SW480 (cell line): ENCODE measurements at regions not wholly inside any gene's neighbourhood (a gene's known extent, or its start where the extent isn't known, plus 50 kb on each side); places are given as distances from the start of the nearest gene placed in this dataset.

ENCODE experiments used
- DNase-seq: peaks from one replicate; pipeline ENCODE4 v3.0.0-alpha.2; 2016; ENCODE audit warnings: low spot score

DNA sequence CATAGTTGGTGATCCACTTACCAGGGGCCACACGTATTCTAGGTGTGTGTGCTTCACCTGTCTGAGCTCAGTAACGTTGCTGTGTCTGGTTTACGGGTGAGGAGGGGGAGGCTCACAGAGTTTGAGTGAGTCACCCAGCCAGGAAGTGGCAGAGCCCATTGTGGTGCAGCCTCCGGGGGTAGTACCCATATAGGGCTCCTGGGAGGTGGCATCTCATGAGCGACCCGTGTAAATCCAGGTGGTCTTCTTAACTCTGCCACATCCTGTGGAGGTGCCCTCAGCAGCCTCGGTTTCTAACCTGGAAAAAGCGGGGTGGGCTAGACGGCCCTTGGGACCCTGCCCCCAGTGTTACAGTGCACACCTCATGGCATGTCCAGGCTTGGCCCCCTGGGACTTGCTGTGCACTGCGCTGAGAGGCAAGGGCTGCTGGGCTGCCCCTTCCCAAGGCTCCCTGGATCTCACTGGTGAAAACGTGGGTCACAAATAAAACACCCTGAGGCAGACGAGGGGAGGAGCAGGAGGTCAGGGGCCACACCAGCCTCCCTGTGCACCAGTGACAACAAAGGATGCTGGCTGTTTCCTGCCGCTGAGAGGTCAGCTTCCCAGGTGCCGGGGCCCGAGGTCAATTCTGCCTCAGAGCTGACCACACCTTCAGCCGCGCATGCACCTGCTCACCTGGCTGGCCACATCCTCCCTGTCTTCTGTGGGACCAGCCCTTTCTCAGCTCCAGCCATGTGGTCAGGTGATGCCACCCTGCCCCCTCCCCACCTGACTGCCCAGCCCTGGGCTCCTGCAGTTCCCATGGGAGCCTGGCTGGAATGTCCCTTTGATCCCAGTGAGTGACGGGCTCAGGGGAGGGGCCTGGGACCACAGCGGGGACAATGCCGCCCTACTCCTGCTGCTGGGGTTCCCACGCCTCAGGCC, 305.1 kb downstream of the CTTN start:
- peak; percentile 99 for DNase-seq

DNA sequence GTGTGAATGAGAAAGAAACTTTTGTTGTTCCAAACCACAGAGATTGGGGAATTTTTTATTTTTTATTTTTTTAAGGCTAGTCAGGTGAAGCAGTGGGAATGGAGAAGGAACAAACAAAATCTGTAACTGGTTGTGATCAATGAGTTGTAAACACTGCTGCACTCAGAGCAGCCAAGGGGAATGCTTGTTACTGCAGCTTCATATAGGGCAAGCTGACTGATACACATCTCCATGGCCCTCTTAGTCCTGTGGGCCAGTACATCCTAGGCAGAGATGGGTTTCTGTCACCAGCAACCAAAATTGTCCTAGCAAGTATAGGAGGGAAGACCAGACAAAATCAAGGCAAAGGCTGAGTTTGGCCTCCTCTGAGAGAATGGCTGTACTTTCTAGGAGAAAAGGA, 306.8 kb downstream of the CTTN start:
- no peak for DNase-seq

DNA sequence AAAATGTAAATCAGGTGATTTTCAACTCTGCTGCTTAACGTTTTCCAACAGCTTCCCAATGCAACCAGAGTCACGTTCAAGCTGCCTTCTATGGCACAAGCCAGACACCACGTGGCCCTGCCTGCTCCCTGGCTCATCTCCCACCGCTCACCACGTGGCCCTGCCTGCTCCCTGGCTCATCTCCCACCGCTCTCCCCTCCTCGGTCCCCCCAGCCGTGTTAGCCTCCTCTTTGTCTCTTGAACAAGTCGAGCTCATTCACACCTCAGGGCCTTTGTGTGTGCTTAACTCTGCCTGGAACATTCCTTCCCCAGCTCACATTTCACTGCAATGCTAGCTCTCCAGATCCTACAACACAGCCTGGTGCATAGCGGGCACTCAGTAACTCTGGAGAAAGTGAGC, 307.6 kb downstream of the CTTN start:
- no peak for DNase-seq

DNA sequence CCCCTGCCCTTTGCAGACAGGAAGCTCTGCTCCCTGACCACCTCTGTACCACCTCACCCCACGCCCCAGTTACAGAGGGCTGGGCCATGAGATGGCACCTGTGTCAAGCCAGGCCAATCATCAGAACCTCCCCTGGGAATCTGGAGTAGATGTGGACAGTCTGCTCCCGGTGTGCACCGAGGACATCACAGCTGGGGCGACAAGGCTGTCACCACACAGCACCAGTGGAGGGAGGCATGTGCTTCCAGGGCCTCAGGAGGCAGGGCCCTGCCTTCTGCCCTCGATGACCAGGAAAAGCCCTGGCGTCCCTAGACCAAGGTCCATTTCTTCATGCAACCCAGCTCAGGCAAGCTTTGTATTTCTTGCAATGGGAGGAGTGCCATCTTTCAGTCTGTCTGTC, 309.5 kb downstream of the CTTN start:
- DNase-seq: no peak

DNA sequence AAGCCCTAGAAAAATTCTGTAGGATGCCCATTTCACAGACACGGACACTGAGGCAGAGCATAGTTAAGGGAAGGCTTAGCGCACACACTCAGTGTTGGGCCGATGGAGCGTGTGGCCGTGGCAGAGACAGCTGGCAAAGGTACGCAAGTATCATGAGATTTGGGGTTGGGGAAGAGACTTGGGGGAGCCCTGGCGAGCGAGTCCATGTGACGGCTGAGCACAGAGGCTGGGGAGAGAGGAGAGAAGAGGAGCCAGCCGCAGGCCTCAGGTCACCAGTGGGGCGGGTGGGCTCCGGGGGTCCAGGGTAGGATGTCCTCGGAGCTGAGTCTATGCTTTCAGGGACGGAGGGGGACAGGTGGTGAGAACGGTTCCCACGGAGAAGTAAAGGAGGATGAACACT, 311.3 kb downstream of the CTTN start:
- no peak for DNase-seq

DNA sequence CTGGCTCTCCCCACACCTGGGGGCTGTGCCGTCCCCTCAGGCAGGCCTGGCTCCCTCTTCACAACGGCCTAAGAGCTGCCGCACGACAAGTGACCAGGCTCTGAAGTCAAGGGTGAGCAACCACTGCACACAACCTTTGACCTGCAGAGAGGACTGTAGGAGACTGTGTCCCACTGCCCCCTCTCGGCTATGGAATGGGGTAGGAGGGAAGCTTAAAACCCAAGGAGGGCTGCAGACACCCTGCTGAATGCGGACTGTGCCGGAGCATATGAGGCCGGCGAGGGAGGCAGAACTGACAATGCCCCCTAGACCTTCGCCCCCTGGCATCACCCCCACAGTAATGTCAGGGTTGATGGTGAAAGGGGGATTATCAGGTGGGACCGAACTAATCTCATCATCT, 311.9 kb downstream of the CTTN start:
- DNase-seq: no peak

DNA sequence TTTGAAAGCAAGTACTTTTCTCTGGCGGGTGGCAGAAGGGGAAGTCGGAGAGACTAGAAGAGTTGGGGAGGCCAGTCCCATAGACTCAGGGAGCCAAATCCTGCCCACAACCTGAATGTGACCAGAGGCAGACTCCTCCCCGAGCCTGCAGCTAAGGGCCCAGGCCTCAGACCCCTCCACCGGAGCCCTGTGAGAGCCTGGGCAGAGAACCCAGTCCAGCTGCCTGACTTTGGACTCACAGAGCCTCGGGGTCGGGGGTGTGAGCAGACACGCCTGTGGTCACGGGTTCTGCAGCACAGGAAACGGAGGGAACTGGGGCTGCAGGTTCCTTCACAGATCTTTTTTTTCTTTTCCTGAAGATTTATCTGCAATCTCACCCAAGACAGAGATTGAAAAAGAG, 312.3 kb downstream of the CTTN start:
- no peak for DNase-seq

DNA sequence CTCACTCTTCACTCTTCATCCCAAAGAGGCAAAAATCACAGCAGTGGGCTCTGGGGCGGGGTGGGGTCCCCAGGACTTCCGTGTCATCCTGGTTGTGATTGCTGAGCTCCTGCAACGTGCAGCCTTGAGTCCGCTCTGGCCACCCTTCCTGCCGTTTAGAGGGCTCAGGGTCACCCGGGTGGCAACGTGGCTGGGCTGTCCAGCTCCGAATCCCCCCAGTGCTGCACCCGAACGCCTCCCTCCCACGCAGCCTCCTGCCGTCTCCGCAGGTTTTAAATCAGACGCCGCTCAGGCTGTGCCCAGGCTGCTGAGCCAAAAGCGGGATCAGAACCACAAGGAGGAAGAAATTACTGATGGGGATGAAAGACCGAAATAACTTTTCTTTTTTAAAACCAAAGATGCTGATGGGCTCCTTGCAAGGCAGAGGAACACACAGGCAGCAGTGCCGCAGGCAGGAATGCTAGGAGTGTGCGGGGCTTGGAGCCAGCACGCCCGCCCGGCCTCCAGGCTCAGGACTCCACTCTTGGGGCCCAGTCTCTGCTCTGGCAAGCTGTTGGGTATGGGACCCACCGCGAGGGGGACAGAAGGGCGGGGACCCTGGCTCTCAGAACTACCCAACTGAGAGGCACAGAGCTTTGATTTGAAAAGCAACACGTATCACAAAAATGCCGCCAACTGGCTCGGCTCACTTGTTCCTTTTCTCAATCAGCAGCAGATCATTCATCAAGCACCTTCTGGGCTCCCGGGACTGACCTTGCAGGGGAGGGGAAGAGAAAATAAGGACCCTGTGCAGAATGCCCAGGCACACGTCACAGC, 313.0 kb downstream of the CTTN start:
- DNase-seq: no peak

DNA sequence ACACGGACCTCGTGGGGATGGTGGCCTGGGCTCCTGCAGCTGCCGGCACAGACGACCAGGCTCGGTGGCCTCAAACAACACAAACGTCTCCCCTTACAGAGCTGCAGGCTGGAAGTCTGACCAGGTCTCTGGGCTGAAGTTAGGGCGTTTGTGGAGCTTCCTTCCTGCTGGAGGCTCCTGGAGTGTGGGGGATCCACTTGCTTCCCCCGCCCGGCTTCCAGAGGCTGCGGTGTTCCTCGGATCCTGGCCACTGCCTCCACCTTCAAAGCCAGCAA, 313.5 kb downstream of the CTTN start:
- no peak for DNase-seq

DNA sequence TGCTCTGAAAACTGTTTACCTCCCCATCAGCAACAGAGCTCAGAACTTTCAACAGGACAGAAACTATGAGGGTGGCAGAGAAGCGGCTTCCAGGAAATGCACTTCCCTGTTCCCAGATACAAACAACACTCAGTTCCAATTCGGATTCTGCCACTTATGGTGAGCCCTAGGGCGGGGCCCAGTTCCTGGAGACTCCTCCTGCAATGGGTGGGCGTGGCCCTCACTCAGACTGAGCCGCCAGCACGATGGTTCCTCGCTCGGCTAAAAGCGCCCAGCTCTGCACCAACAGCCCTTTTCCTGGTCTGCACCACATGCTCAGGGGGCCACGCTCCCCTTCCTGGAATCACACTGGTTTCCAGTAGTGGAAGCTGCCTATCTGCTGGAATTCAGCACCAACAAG, 314.1 kb downstream of the CTTN start:
- no peak for DNase-seq

DNA sequence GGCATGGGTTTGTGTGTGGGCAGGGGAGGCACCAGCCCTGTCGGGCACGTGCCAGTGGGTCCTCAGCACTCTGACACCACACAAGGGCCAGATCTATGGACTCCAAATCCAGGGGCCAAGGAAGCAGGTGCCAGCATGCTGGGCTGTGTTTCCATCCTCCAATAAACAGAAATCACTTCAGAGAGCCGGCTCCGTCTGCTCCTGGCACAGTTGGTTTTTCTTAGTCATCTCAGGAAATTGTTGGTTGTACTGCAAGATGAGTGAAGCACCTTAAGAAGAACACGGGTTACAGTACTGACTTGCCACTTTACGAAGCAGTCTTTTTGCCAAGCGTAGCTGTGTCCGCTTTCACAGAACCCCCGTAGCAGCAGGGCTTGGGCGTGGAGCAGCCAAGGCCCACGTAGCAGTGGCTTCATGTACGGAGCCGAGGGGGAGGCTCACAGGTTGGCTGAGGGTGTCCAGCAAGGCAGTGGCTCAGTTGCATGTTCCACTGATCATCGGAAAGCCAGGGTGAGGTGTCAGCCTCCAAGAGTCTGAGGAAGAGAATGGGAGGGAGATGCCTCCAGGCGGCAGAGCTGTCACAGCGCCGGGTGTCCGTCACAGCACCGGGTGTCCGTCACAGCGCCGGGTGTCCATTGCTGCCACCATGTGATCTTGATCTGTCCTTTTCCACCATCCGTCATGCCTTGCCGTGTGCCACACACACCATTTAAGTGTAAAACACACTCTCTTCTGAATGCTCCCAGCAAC, 314.9 kb downstream of the CTTN start:
- no peak for DNase-seq

DNA sequence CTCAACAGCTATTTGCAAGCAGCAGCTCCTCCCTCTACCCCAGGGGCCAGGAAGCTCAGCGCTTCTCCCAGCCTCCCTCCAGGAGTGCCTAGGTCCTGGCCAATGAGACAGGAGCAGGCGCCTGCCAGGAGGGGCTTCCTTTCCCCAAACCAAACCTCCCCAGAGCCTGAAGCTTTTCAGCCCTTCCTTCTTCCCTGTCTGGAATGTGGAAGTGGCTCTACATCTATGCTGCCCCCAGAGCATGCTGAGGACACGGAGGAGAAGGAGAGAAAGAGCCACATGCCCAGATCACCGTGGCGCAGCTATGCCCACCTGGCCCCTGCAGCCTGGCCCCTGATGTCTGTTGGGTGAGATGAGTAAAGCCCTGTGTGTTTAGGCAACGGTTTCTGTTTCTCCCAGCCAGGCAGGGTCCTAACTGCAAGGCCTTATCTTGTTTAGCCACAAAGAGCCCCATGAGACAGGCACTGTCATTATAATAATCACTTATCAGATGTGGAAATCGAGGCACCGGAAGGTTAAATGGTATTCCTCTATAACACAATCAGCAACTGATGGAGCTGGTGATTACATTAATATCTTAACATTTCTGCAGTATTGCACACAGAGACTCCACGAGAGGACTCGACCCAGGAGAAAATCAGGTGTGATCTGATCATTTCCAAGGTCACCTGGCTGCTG, 315.8 kb downstream of the CTTN start:
- DNase-seq: no peak

DNA sequence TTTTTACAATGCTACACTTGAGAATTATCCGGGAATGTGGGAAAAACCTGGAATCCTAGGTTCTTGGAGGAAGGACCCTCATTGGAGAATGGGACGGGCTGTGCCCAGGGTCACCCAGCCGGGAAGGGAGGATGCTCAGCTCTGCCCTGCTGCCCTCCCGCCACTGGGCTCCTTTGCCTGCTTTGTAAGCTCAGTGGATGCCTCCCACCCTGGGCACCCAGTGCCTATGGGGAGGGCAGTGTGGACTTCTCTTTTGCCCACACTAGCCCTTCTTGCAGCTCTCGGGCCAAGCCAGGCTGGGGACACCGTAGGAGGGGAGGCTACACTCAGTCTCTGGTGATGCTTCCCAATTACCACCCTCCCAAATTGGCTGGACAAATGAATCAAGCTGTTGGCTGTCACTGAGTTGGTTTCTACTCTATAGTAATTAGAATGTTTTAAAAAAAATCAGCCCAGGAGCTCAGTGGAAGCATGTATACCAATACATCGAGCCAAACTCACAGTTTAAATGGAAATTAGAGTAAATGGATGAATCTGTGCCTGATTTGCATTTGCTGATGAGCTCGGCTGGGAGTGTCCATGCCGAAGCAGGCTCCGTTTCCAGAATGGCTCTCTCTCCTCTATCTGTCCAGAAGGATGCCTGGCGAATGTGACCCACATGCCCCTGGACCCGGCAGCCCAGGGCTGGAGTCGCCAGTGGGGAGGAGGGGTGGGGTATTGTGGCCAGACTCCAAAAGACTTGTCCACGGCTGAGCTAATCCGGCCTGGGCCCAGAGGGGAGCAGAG, 317.0 kb downstream of the CTTN start:
- DNase-seq: no peak

DNA sequence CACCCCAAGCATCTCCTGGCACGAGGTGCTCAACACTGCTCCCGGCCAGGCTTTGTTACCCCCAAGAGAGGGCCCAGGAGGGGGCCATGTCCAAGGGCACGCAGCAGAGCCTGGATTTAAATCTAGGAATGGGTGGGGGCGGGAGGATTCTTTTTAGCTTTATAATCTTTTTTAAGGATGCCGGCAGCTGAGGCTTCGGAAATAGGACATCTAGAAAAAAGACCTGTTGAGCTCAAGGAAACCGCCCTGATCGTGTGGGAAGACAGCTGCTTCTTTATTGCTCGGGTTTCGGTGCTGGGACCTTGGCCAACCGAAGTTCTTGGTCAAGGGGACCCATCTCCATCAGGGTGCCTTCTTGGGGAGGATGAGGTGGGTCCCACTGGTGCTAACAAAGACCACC, 317.9 kb downstream of the CTTN start:
- DNase-seq: no peak

DNA sequence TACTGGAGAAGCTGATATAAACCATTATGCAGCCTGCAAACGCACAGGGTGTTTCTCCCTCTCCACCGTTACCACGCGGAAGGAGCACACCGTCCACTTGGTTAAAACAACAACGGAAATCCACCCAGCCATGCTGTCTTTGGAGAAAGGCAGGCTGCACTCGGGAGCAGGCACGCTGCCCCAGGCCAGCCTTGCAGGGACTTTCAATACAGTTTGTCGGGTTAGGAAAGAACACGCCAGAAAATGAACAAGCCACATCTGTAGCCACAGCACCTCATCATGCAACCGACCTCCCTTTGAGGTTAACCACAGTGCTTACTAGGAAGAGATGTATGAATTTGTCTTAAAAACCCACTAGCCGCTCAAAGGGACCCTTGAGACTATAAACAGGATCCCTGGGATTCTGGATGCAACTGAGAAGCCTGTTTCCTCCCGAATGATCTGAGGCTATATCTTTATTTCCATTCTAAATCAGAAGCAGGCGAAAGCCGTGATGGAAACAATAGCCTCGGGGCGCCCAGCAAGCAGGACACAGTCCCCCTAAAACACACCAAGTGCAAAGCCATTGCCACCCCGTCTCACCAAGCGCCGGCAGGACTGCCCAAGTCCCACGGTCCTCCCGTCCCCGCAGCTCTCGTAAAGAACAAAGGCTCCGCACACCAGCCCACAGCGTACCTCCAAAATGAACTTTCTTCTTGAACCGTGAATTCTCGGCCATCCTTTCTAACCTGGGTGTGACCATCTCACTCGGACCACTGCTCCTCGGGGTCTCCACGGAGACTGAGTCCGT, 318.9 kb downstream of the CTTN start:
- peak; percentile 50 for DNase-seq

DNA sequence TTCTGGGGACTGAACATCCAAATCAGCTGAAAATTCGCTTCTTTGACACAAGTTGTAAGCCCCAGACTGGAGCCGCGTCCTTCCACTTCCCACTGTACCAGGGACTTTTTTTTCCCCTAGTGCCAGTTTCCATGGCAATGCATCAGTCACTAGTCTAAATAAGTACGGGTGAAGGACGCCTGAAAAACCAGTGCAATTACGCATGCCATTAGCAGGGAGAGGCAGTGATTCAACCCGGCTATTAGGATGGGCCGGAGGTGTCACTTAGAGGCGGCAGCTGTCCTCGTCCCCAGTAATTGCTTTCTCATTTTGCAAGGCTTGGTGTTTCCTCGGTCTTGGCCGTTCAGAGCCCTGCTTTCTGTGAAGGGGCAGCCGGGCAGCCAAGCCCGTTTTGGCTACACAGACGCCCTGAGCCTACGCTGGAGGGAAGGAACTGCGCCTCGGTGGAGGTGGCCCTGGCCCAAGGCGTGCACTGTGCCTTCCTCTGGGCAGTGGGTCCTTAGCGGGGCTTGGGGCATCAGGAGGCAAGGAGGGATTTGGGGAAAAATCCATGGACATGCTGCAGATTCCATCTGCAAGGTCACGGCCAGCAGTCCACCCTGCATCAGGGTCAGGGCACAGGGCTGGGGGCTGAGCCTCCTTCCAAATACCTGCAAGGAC, 319.7 kb downstream of the CTTN start:
- no peak for DNase-seq

DNA sequence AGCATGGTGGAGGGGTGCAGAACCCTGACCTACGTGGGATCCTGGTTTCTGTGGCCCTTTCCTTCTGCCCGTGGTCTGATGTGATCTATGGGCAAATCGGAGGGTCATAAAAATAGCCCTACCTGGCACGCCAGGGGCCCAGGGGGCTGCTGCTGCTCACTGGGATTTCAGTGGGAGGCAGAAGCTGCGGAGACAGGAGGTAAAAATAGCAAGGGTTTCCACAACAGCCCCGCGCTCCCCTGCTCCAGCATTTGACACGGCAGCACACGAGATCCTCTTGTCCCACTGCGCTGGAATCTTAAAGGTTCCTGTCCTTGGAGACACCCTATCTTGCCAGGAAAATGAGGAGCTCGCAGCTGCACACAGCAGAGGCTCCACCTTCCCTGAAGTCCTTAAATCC, 321.2 kb downstream of the CTTN start:
- DNase-seq: no peak

DNA sequence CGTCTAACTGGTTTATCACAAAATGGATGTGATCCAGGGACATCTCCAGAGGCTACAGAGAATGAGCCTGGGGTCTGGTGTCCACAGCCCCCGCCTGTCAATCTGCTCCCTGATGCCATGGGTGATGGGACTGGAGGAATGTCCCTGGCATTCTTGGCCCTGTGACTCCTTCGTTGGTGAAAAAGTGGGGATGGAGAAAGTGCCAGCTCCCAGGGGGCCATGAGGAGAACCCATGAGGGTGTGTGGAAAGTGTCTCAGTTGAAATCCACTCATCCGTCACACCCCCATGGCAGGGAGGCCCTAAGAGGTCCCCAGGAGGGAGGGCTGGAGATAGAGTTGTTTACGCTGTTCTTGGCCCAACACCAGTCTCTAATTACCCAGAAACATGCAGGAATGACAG, 322.0 kb downstream of the CTTN start:
- DNase-seq: no peak

DNA sequence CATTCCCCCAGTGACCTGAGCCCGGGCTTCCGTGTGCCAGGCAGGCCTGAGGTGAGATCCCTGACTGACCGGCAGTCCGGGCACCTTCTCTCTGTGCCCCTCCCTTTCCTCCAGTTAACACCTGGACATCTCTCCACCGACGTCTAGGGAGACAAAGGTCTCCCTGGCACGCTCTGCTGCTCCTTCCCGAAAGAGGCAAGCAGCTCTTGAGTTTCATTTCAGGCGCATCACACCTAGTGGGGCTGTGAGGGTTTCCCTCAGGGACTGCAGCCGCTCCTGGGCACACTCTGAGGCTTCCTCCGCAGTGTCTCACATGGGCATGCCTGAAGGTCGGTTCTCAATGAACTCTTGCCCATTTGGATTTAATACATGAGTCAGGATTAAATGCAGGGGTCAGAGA, 322.7 kb downstream of the CTTN start:
- no peak for DNase-seq

DNA sequence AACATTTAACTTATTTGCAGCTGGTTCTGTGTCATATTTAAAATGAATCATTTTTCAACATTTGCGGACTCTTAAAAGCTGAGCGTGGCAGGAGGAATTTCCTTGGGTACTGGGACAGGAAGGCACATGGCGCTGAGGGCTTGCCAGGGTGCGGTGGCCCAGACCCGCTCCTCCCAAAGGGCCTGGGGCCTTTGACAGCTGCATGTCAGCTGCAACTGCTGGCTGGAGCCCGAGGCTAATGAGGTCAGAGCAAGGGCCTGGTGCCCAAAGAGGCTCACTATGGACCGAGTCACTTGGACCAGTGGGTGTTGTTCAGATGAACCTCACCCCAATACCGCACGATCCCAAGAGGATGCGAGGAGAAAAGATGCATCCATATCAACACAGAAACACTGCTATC, 326.9 kb downstream of the CTTN start:
- no peak for DNase-seq
